Retina (tissue), 1 donor: ENCODE measurements at regions not wholly inside any gene's neighbourhood (a gene's known extent, or its start where the extent isn't known, plus 50 kb on each side); places are given as distances from the start of the nearest gene placed in this dataset.
"Not testable (repeated sequence)": the region's sequence is repeated elsewhere in the genome, so short reads cannot be mapped to it uniquely, and the experiment has no call there.

Experiments
- DNase-seq: peaks from one replicate; pipeline ENCODE4 v3.0.0-alpha.2; 2016

GRCh38 chr15:92805080-92805690, 94.9 kb upstream of the CHD2 start:
- DNase-seq = no peak

- not testable (repeated sequence) for DNase-seq
These were observed 94.0 kb upstream of the CHD2 start for GRCh38 chr15:92806171-92806570.

GRCh38 chr15:92806763-92807162, 93.4 kb upstream of the CHD2 start:
- DNase-seq = no peak

DNA sequence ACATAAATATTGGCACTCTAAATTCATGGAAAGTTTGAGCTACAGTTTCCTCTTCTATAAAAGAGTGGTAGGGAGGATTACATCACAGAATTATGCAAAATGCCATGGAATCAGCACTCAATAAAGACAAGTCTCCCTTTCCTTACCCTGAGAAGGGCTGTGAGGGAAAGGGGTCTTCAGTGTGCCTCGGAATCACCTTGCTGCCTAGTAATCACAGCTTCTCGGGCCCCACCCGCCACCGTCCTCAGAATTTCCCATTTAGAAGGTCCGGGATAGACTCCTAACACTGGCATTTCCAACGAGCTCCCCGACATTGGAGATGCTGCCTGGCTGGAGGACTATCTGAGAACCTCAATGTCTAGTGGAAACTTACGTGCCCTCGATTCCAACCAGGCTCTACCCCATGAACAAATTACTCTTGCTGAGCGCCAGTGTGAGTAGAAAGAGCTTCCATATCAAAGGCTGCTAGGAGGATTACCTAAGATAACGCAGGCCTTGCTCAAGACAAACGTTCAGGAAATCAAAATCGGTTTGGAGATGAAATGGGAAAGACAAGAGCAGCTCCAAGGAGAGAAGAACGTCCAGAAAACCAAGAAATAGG, 92.1 kb upstream of the CHD2 start:
- peak; percentile 26 for DNase-seq

- no peak for DNase-seq
These were observed 91.5 kb upstream of the CHD2 start for GRCh38 chr15:92808598-92809063.

DNA sequence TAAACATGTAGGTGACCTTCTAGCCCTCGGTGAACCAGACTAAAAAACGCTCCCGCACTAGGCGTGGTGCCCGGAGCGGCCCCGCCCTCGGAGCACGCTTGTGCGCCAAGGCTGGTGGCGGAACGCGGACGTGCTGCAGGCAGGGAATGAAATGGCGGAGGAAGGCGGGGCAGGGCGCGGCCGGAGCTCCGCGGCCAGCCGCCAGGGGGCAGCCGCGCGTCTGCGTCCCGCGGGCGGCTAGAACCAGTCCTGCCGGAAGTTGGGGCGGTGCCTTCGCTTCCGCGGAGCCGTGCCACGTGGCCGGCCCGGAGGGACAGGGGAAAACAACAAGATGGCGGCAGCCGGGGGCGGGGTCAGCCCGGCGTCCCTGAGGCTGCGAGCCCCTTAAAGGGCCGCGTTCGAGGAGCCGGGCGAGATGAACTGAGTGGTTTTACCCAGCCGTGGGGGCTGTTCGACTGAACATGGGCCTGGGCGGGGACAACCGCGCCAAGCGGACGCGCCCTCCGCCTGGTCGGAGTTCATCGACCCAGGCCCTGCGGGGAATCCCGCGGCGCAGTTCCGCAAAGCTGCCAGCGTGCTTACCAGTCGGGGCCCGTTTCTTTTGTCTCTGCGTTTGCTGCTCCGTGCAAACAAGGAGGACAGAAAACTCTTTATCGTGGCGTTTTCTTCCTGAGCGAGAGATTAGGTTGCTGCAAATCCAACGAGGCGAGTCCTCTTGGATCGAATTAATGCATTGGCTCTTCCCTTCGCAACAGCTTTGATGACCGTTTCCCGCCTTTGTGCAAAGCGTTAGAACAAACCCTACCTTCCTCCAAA, 90.9 kb upstream of the CHD2 start:
- peak; percentile 100 for DNase-seq

DNA sequence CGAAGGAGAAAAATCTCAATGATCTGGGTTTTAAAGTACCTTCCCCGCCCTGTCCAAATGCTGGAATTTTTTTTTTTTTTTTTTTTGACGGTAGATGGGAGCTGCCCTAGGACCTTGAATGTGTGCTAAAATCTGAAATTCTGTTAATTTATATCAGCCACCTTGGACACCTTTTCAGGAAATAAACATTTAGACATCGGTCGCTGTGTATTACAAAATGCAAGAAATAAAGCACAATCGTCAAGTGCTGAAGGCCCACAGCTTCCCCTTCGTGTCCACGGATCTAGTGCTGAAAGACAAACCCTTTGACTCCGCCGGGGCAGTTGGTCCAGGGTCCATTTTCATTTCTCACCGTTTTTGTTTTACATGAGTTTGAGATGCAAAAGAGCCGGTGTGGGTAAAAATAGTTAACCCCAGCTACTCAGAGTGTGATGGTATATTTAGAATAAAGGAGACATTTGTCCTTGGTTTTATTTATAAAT, 90.2 kb upstream of the CHD2 start:
- no peak for DNase-seq

- DNase-seq = peak; percentile 73
These were observed 89.5 kb upstream of the CHD2 start for GRCh38 chr15:92810418-92811138.

GRCh38 chr15:92811148-92811913, 88.8 kb upstream of the CHD2 start:
- DNase-seq = no peak

- DNase-seq = no peak
These were observed 87.9 kb upstream of the CHD2 start for GRCh38 chr15:92812271-92812670.

GRCh38 chr15:92813485-92813884, 86.6 kb upstream of the CHD2 start:
- DNase-seq = no peak

DNA sequence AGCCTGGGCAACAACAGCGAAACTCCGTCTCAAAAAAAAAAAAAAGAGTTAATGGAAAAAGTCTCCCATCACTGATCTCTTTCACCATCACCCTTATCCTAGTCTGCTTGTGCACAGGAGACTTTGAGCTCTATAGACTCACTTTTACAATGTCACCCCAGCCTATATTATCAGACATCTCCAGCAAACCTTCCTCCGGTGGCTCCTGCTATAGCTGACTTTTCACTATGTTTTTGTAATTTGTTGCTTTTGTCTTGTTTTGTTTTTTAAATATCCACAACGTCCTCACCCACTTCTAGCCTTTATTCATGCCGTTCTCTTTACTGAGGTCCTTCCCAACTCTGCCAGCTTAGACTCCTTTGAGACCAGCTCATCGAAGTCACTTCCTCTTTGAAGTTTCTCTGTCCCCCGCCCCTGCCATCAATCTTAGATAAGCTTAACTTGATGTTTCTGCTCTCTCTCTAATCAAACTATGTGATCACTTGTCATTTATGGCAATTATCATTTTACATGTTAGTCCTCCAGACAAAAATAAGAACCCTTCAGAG, 82.7 kb upstream of the CHD2 start:
- DNase-seq = no peak

DNA sequence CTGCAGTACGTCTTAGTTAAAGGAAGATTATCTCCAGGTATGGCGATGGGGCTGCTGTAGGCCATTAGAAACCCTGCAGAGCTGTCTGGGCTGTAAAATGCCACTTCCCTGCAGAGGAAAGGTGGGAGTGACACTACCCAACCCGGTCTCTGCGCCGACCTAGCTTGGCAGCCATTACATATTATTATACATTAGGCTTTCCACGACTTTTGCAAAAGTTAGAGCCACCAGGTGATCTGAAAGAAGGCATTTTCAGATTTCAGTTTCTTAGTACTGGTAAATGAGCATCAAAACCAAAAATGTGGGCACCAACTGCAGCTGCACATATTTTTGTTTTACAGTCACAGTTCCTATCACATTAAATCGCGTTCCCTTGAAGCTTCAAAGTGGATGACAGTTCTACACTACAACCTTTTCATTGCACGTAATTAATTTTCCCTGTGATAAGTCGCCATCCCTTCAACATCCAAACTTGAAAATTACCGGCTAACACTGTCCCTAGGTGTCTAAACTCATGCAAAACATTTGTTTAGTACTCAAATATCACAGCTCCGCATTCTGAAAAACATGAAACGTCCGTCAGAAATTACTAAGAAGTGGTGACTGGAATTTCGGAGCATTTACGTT, 81.4 kb upstream of the CHD2 start:
- DNase-seq = no peak

DNA sequence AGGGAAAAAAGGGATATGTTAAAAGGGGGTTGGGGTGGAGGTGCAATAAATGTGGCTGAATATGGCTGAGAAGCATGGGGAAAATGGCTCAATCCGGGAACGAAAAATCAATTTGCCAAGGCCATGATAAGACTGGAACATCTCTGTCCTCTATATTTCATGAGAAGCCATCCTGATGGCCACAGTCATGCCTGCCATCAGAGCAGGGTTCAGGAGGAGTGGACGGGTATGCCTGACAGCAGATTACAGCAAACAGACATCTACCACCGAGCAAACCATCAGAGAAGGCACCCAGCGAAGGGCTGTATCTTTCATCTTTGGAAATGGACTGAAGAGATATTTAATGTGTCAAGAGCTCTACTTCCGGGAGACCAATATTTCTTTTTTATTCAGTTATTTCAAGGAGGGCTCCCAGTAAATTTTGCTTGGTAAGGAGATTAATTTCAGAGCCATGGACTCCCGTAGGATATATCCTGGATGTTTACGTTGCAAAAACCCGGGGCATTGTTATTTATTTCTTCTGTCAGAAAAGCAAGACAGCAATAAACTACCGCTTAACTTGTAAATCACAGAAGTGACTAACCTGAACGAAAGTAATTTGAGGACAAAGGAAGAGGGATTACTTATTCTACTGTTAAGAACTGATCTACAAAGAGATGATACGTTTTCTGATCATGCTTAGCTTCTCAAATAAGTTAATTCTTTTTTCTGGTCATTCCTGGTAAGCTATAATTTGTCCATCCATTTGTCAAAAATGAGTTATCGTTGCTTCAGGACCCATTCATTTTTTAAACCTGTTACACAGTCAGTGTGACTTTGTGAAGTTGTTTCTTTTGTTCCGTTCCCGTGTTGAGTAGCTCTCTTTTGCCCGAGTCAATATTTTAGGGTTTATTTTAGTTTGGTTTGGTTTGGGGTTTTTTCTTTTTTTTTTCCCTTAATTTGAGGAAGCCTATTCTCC, 80.6 kb upstream of the CHD2 start:
- DNase-seq = peak; percentile 64

DNA sequence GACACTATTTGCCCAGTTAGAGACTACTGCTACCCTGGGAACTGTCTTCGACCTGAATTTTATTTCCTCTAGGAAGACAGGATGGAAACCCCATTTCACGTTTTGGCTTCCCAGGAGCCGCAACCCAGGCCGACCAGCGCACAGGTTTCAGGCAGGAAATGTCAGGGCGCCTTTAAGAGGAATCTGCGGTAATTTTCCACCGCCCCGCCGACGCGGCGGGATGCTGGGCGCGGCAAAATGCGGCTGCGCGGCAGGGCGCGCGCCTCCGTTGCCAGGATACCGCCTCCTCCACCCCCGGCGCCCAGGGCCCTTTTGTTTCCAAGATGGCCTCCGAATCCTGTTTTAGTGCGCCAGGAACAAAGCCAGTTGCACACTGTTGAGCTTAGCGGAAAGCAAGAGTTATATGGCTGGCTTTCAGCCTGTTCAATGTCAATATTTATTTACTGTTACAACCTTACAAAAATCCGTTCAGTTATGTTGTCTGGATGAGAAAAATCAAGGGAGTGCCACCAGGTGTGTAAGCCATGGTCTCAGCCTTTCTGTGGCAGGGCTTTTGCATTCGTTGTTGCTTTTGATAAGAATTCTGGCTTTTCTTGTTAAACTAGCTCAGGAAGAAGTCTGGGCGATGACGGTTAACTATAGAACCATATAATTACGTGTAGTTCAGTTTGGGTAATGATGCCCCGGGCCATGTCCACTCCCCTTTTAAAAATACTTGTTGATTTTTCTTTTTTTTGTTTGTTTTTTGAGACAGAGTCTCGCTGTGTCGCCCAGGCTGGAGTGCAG, 79.7 kb upstream of the CHD2 start:
- DNase-seq = peak; percentile 97

GRCh38 chr15:92821491-92822116, 78.5 kb upstream of the CHD2 start:
- DNase-seq = peak; percentile 36

DNA sequence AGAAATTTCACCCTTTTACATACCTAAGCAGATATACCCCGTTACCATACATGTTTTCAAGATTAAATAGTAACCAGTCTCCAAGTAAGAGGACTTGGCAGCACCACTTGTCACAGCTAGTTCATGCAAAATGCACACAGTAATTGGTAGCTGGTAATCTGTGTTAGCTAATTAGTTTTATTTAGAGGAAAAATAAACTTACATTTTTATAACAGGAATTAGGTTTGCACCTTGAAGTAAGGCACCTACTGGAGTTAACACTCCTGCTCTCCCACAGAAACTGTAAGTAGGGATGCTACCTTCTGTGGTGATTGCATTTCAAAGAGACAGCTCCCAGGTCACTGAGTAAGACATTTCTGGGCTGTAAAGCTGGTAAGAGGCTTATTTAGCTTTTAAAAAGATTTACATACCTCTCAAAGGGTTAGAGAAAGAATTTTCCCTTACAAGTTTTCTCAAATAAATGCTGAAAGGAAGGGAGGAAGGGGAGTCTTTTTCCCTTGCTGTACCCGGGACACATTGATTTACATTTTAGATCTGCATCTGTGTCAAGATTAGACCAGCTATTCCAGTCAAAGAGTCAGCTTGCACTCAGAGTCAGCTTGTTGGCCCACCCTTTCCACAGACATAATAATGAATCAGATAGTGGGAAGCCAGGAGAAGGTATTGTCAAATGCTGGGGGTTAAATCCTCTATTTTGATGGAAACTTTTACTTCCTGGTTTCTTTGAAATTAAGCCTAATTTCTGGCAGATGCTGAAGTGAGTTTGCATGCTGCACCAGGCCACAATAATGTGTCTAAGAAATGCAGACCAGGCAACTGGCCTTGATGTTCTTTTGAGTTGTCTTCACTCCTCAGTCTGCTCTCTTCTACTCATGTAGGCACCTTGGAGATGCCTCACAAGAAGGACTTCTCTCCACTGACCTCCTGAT, 77.6 kb upstream of the CHD2 start:
- DNase-seq = peak; percentile 41

- no peak for DNase-seq
These were observed 74.1 kb upstream of the CHD2 start for GRCh38 chr15:92825985-92826384.
